Right lobe of liver (tissue), 4 donors: ENCODE measurements at regions not wholly inside any gene's neighbourhood (a gene's known extent, or its start where the extent isn't known, plus 50 kb on each side); places are given as distances from the start of the nearest gene placed in this dataset.
"Not testable (repeated sequence)": the region's sequence is repeated elsewhere in the genome, so short reads cannot be mapped to it uniquely, and the experiment has no call there.

Source experiments
- CTCF ChIP-seq, 4 donors: fragments of 200-600 bp in 3 of 4; fragments of 450-650 bp in 1 of 4; IDR thresholded peaks; one replicate each; pipeline versions ENCODE4 v1.5.1 to v1.8.0; 2016 to 2022; ENCODE audit warnings: antibody characterized with exemption in 4 of 4, mild to moderate bottlenecking in 2 of 4
- POLR2A ChIP-seq: fragments of 450-650 bp; IDR thresholded peaks from one replicate; pipeline ENCODE4 v1.6.1; 2017; ENCODE audit warnings: antibody characterized with exemption, mild to moderate bottlenecking
- donor health status: DM: no; HTN: no; CAD: no.
- donor health status: DM: no; HTN: no; CAD: no.
- donor health status: DM: no; HTN: yes; CAD: no.

- not testable (repeated sequence) for TF ChIP-seq CTCF (IDR thresholded peaks at IDR 0.05); POLR2A
These were observed 106.0 kb upstream of the ESX1 start for GRCh38 chrX:104360774-104361173.
